ENCODE measurements at regions not wholly inside any gene's neighbourhood (a gene's known extent, or its start where the extent isn't known, plus 50 kb on each side); places are given as distances from the start of the nearest gene placed in this dataset.

DNA sequence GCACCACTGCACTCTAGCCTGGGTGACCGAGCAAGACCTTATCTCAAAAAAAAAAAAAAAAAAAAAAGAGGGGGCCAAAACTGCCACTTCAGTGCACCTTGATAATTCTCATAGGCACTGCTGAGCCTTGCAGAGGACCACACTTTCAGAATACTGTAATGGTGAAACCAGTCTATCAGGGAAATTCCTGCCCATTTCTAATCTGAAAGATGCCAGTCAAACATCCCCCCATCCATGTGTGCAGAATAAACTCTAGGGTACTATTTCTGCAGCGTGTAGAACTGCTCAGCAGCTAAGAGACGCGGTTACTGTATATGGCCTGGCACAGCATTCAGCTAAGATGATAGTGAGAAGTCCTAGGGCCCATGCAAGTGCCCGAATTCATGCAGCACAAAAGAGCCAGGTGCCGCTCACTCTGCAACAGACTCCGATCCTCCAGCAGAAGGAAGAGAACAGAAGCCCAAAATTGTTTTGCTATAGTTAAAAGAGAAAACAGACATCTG is 286.8 kb upstream of the KLF14 start:
- TF ChIP-seq, protein P1, sequence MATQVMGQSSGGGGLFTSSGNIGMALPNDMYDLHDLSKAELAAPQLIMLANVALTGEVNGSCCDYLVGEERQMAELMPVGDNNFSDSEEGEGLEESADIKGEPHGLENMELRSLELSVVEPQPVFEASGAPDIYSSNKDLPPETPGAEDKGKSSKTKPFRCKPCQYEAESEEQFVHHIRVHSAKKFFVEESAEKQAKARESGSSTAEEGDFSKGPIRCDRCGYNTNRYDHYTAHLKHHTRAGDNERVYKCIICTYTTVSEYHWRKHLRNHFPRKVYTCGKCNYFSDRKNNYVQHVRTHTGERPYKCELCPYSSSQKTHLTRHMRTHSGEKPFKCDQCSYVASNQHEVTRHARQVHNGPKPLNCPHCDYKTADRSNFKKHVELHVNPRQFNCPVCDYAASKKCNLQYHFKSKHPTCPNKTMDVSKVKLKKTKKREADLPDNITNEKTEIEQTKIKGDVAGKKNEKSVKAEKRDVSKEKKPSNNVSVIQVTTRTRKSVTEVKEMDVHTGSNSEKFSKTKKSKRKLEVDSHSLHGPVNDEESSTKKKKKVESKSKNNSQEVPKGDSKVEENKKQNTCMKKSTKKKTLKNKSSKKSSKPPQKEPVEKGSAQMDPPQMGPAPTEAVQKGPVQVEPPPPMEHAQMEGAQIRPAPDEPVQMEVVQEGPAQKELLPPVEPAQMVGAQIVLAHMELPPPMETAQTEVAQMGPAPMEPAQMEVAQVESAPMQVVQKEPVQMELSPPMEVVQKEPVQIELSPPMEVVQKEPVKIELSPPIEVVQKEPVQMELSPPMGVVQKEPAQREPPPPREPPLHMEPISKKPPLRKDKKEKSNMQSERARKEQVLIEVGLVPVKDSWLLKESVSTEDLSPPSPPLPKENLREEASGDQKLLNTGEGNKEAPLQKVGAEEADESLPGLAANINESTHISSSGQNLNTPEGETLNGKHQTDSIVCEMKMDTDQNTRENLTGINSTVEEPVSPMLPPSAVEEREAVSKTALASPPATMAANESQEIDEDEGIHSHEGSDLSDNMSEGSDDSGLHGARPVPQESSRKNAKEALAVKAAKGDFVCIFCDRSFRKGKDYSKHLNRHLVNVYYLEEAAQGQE (IDR thresholded peaks at IDR 0.05; ENCODE audit: low read depth) = no peak
- TF ChIP-seq, protein P2, sequence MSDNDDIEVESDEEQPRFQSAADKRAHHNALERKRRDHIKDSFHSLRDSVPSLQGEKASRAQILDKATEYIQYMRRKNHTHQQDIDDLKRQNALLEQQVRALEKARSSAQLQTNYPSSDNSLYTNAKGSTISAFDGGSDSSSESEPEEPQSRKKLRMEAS (IDR thresholded peaks at IDR 0.05) = no peak
- TF ChIP-seq EP300 (IDR thresholded peaks at IDR 0.05; ENCODE audit: borderline replicate concordance) = no peak
- TF ChIP-seq RAD21 (IDR thresholded peaks at IDR 0.05; ENCODE audit: low read depth) = no peak
- TF ChIP-seq, protein P3, sequence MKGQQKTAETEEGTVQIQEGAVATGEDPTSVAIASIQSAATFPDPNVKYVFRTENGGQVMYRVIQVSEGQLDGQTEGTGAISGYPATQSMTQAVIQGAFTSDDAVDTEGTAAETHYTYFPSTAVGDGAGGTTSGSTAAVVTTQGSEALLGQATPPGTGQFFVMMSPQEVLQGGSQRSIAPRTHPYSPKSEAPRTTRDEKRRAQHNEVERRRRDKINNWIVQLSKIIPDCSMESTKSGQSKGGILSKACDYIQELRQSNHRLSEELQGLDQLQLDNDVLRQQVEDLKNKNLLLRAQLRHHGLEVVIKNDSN (IDR thresholded peaks at IDR 0.05) = no peak
- TF ChIP-seq NFIC (IDR thresholded peaks at IDR 0.05) = no peak
- no peak for TF ChIP-seq FOXM1 (IDR thresholded peaks at IDR 0.05; ENCODE audit: borderline replicate concordance, low read depth)
- TF ChIP-seq YY1 (IDR thresholded peaks at IDR 0.05; ENCODE audit: low read depth) = no peak
- no peak for TF ChIP-seq CREB1 (IDR thresholded peaks at IDR 0.05; ENCODE audit: low read depth)
- no peak for TF ChIP-seq TAF1 (IDR thresholded peaks at IDR 0.05; ENCODE audit: low read depth)
- TF ChIP-seq TEAD4 (IDR thresholded peaks at IDR 0.05) = no peak
- no peak for TF ChIP-seq TCF12 (IDR thresholded peaks at IDR 0.05; ENCODE audit: low read depth)

Measured in Ishikawa (cell line).